K562 (cell line): ENCODE measurements at regions not wholly inside any gene's neighbourhood (a gene's known extent, or its start where the extent isn't known, plus 50 kb on each side); places are given as distances from the start of the nearest gene placed in this dataset.

ENCODE experiments used
- BDP1 ChIP-seq: IDR thresholded peaks from 3 replicates; pipeline ENCODE4 v1.6.1; 2011; ENCODE audit not compliant: insufficient read length, insufficient read depth
- BRF2 ChIP-seq: IDR thresholded peaks from 3 replicates; pipeline ENCODE4 v1.6.1; 2011; ENCODE audit warnings: borderline replicate concordance, mild to moderate bottlenecking; ENCODE audit not compliant: insufficient read length, insufficient read depth
- CTCF ChIP-seq, 3 experiments: IDR thresholded peaks in 2 of 3; conservative IDR thresholded peaks in 1 of 3; 2 replicates each; pipeline ENCODE4 v1.5.1; 2011 to 2012; ENCODE audit warnings: low read length in 3 of 3, mild to moderate bottlenecking in 3 of 3, control low read depth in 2 of 3, improper control_type of control experiment in 1 of 3, inconsistent platforms in 1 of 3, low read depth in 1 of 3, mixed read lengths in 1 of 3, moderate library complexity in 1 of 3; ENCODE audit not compliant: insufficient read depth in 2 of 3
- MECOM ChIP-seq: fragments of 250-450 bp; sonication (Bioruptor Pico); IDR thresholded peaks from 2 replicates; pipeline ENCODE4 v1.8.0; 2022; ENCODE audit warnings: inconsistent platforms
- MXI1 ChIP-seq: IDR thresholded peaks from 2 replicates; pipeline ENCODE4 v1.6.1; 2011; ENCODE audit warnings: low read depth, mild to moderate bottlenecking, improper control_type of control experiment, low read length
- PYGO2 ChIP-seq: fragments of 450-650 bp; IDR thresholded peaks from 2 replicates; pipeline ENCODE4 v1.6.1; 2016; ENCODE audit warnings: mild to moderate bottlenecking, missing genetic modification characterization, moderate library complexity, missing compliant biosample characterization
- REST ChIP-seq, 2 experiments: fragments of 450-650 bp; formaldehyde crosslinking in 1 of 2; IDR thresholded peaks; 2 replicates each; pipeline versions ENCODE4 v1.4.0 to v1.6.1; 2014 to 2020; ENCODE audit warnings: mild to moderate bottlenecking in 2 of 2, borderline replicate concordance in 1 of 2, low read depth in 1 of 2
- SAFB ChIP-seq: fragments of 200-400 bp; formaldehyde crosslinking; IDR thresholded peaks from 2 replicates; pipeline ENCODE4 v1.6.1; 2017; ENCODE audit warnings: low read depth, low read length, borderline replicate concordance
- SMARCC2 ChIP-seq: fragments of 450-650 bp; IDR thresholded peaks from 2 replicates; pipeline ENCODE4 v1.6.1; 2017; ENCODE audit warnings: antibody characterized with exemption, moderate library complexity, mild to moderate bottlenecking, low read depth
- SRSF7 ChIP-seq: fragments of 200-400 bp; formaldehyde crosslinking; optimal IDR thresholded peaks from 2 replicates; pipeline ENCODE3; 2017; ENCODE audit warnings: mild to moderate bottlenecking, low read depth, low read length
- U2AF2 ChIP-seq: fragments of 200-400 bp; formaldehyde crosslinking; optimal IDR thresholded peaks from 2 replicates; pipeline ENCODE3; 2017; ENCODE audit warnings: low read depth, mild to moderate bottlenecking, low read length

DNA sequence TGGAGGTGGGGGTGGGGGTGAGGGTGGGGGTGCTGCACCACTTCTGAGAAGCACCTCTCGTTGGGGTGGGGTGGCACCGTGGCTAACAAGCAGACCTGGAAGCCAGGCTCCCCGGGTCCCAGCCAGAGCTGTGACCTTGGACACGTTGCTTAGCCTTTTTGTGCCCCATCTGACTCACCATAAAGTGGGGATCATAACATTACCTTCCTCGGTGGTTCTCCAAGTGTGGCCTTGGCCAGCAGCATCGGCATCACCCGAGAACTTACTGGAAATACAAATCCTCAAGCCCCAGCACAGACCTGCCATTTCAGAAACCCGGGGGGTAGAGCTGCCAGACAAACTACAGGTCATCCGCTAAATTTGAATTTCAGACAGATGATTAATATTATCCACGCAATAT, 58.7 kb upstream of the SLC66A3 start:
- TF ChIP-seq BDP1 (no peak), U2AF2 (no peak), MXI1 (no peak), MECOM (CRISPR knock-in tag) (no peak), REST (IDR thresholded peaks at IDR 0.05; ENCODE audit: borderline replicate concordance) (no peak), REST (CRISPR knock-in tag; IDR thresholded peaks at IDR 0.05; ENCODE audit: low read depth) (no peak), SAFB (no peak), SRSF7 (no peak), SMARCC2 (no peak), PYGO2 (tag) (no peak), BRF2 (no peak), CTCF (IDR thresholded peaks at IDR 0.05 in 2 of 3, conservative IDR thresholded peaks at IDR 0.05 in 1 of 3; ENCODE audit: insufficient read depth in 2 of 3, low read depth in 1 of 3, low read length in 3 of 3) (no peak)
